ENCODE measurements at regions not wholly inside any gene's neighbourhood (a gene's known extent, or its start where the extent isn't known, plus 50 kb on each side); places are given as distances from the start of the nearest gene placed in this dataset.

- BruUV-seq (replicated peaks) = no TSS peak
- no peaks in the 10 kb centered on the region for H3K27me3 Mint-ChIP-seq (ENCODE audit: insufficient read depth, unreplicated experiment)
- no peaks in the 10 kb centered on the region for H3K4me1 Mint-ChIP-seq (ENCODE audit: insufficient read depth, unreplicated experiment)
- no peaks in the 10 kb centered on the region for H3K36me3 Mint-ChIP-seq (ENCODE audit: insufficient read depth, unreplicated experiment)
- DNase-seq (ENCODE audit: unreplicated experiment) = no peak
- intact Hi-C loops (cut with micrococcal nuclease) = no loop called here
- H3K27ac Mint-ChIP-seq (ENCODE audit: low read depth, unreplicated experiment) = no peak overlapping the region
- CTCF ChIA-PET = interaction anchor here (0.6 to 1.4 kb wide), 6 partner anchors 9 to 97 kb away, joined by 3 to 5 read pairs (median 4); no protein-coding TSS in a partner anchor
- POLR2A ChIA-PET = interaction anchor here (1.2 kb wide), 2 partner anchors 1298 to 1304 kb away, joined by 3 to 5 read pairs; partner anchors contain the start of gene BCL6
- no peaks in the 10 kb centered on the region for H3K9me3 Mint-ChIP-seq (ENCODE audit: unreplicated experiment)
- TF ChIP-seq CTCF (IDR thresholded peaks at IDR 0.05; ENCODE audit: unreplicated experiment) = no peak
- no peak overlapping the region for H3K4me3 Mint-ChIP-seq (ENCODE audit: unreplicated experiment)
Observed at GRCh38 chr3:189042832-189043231, 128.9 kb upstream of the TPRG1 start.

GRCh38 chr3:189049458-189050236 lies 122.1 kb upstream of the TPRG1 start:
- no peak for DNase-seq (ENCODE audit: unreplicated experiment)
- TF ChIP-seq CTCF (IDR thresholded peaks at IDR 0.05; ENCODE audit: unreplicated experiment) = no peak
- no peaks in the 10 kb centered on the region for H3K36me3 Mint-ChIP-seq (ENCODE audit: insufficient read depth, unreplicated experiment)
- CTCF ChIA-PET = interaction anchor here (0.5 to 1.2 kb wide), 2 partner anchors 8 to 948 kb away, joined by 3 read pairs; no protein-coding TSS in a partner anchor
- no peak overlapping the region for H3K4me3 Mint-ChIP-seq (ENCODE audit: unreplicated experiment)
- no peaks in the 10 kb centered on the region for H3K27me3 Mint-ChIP-seq (ENCODE audit: insufficient read depth, unreplicated experiment)
- H3K9me3 Mint-ChIP-seq (ENCODE audit: unreplicated experiment) = no peaks in the 10 kb centered on the region
- H3K27ac Mint-ChIP-seq (ENCODE audit: low read depth, unreplicated experiment) = no peak overlapping the region
- intact Hi-C loops (cut with micrococcal nuclease) = no loop called here
- no TSS peak for BruUV-seq (replicated peaks)
- POLR2A ChIA-PET = no interaction called here
- H3K4me1 Mint-ChIP-seq (ENCODE audit: insufficient read depth, unreplicated experiment) = no peaks in the 10 kb centered on the region

- H3K27me3 Mint-ChIP-seq (ENCODE audit: insufficient read depth, unreplicated experiment) = no peaks in the 10 kb centered on the region
- no peaks in the 10 kb centered on the region for H3K36me3 Mint-ChIP-seq (ENCODE audit: insufficient read depth, unreplicated experiment)
- ChIA-PET CTCF (interaction anchor here (1.0 to 1.3 kb wide), 2 partner anchors 11 to 12 kb away, joined by 3 to 7 read pairs; no protein-coding TSS in a partner anchor), POLR2A (interaction anchor here (0.7 kb wide), 1 partner anchor 1308 kb away, joined by 3 read pairs; no protein-coding TSS in a partner anchor)
- no peaks in the 10 kb centered on the region for H3K9me3 Mint-ChIP-seq (ENCODE audit: unreplicated experiment)
- no peaks in the 10 kb centered on the region for H3K4me1 Mint-ChIP-seq (ENCODE audit: insufficient read depth, unreplicated experiment)
- no TSS peak for BruUV-seq (replicated peaks)
- intact Hi-C loops (cut with micrococcal nuclease) = no loop called here
- TF ChIP-seq CTCF (IDR thresholded peaks at IDR 0.05; ENCODE audit: unreplicated experiment) = no peak
- H3K4me3 Mint-ChIP-seq (ENCODE audit: unreplicated experiment) = no peak overlapping the region
- H3K27ac Mint-ChIP-seq (ENCODE audit: low read depth, unreplicated experiment) = no peak overlapping the region
- no peak for DNase-seq (ENCODE audit: unreplicated experiment)
Observed at GRCh38 chr3:189053322-189053721, 118.4 kb upstream of the TPRG1 start.

GRCh38 chr3:189056646-189057335 lies 115.0 kb upstream of the TPRG1 start:
- POLR2A ChIA-PET = interaction anchor here (0.7 kb wide), 1 partner anchor 41 kb away, joined by 3 read pairs; no protein-coding TSS in a partner anchor

More at GRCh38 chr3:189056646-189057335, 115.0 kb upstream of the TPRG1 start:
- H3K4me3 Mint-ChIP-seq (ENCODE audit: unreplicated experiment) = no peak overlapping the region
- intact Hi-C loops (cut with micrococcal nuclease) = no loop called here
- CTCF ChIA-PET = no interaction called here
- no TSS peak for BruUV-seq (replicated peaks)
- H3K4me1 Mint-ChIP-seq (ENCODE audit: insufficient read depth, unreplicated experiment) = no peaks in the 10 kb centered on the region
- H3K9me3 Mint-ChIP-seq (ENCODE audit: unreplicated experiment) = no peaks in the 10 kb centered on the region
- DNase-seq (ENCODE audit: unreplicated experiment) = no peak
- no peaks in the 10 kb centered on the region for H3K27me3 Mint-ChIP-seq (ENCODE audit: insufficient read depth, unreplicated experiment)
- H3K27ac Mint-ChIP-seq (ENCODE audit: low read depth, unreplicated experiment) = no peak overlapping the region
- TF ChIP-seq CTCF (IDR thresholded peaks at IDR 0.05; ENCODE audit: unreplicated experiment) = no peak
- no peaks in the 10 kb centered on the region for H3K36me3 Mint-ChIP-seq (ENCODE audit: insufficient read depth, unreplicated experiment)

Measured in MCF 10A (cell line).